ENCODE measurements at regions not wholly inside any gene's neighbourhood (a gene's known extent, or its start where the extent isn't known, plus 50 kb on each side); places are given as distances from the start of the nearest gene placed in this dataset.

DNA sequence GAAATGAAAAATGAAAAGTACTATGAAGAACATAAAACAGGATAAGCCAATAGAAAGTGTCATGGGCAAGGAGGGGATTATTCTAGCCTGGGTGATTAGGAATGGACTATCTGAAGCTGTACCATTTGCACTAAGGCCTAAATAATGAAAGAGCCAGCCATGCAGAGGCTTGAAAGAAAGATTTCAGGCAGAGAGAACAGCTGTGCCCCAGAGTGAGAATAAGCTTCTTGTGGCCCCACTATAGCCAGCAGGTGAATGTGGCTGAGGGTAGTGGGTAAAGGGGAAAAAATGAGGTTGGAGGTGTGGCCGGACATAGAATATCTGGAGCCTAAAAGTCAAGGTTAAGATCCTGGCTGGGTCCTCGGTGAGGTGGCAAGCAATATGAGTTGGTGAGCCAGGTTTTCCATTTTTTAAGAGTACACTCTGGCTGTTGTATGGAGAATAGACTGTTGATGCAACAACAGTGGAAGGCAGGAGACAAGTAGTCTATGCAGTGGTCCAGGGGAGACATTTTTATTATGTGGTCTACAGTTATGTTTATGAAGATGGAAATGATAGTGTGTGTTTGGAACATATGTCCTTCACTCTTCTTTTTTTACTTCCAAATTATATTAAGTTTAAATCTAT, 135.2 kb upstream of the SETBP1 start:
- TF ChIP-seq, protein P1, sequence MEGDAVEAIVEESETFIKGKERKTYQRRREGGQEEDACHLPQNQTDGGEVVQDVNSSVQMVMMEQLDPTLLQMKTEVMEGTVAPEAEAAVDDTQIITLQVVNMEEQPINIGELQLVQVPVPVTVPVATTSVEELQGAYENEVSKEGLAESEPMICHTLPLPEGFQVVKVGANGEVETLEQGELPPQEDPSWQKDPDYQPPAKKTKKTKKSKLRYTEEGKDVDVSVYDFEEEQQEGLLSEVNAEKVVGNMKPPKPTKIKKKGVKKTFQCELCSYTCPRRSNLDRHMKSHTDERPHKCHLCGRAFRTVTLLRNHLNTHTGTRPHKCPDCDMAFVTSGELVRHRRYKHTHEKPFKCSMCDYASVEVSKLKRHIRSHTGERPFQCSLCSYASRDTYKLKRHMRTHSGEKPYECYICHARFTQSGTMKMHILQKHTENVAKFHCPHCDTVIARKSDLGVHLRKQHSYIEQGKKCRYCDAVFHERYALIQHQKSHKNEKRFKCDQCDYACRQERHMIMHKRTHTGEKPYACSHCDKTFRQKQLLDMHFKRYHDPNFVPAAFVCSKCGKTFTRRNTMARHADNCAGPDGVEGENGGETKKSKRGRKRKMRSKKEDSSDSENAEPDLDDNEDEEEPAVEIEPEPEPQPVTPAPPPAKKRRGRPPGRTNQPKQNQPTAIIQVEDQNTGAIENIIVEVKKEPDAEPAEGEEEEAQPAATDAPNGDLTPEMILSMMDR (IDR thresholded peaks at IDR 0.05; ENCODE audit: low read depth, low read length) = no peak
- TF ChIP-seq POLR2A (IDR thresholded peaks at IDR 0.05; ENCODE audit: extremely low read depth, insufficient read length) = no peak
- TF ChIP-seq, protein P2, sequence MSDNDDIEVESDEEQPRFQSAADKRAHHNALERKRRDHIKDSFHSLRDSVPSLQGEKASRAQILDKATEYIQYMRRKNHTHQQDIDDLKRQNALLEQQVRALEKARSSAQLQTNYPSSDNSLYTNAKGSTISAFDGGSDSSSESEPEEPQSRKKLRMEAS (IDR thresholded peaks at IDR 0.05; ENCODE audit: low read depth, low read length) = no peak
- no peak for TF ChIP-seq MYC (IDR thresholded peaks at IDR 0.05; ENCODE audit: low read depth, low read length)
